NB4 (cell line): ENCODE measurements at regions not wholly inside any gene's neighbourhood (a gene's known extent, or its start where the extent isn't known, plus 50 kb on each side); places are given as distances from the start of the nearest gene placed in this dataset.

Experiments
- CTCF ChIP-seq: IDR thresholded peaks from one replicate; pipeline ENCODE4 v1.5.1; 2012; ENCODE audit warnings: low read depth, low read length
- MAX ChIP-seq: IDR thresholded peaks from 2 replicates; pipeline ENCODE4 v1.6.1; 2011; ENCODE audit warnings: low read depth, low read length
- POLR2A ChIP-seq: IDR thresholded peaks from 2 replicates; pipeline ENCODE4 v1.6.1; 2011; ENCODE audit warnings: mild to moderate bottlenecking; ENCODE audit not compliant: insufficient read length; ENCODE audit errors: extremely low read depth

GRCh38 chr16:88310796-88311605, 71.8 kb upstream of the ZNF469 start:
- TF ChIP-seq CTCF = no peak
- no peak for TF ChIP-seq POLR2A
- TF ChIP-seq MAX = no peak
